ENCODE measurements at regions not wholly inside any gene's neighbourhood (a gene's known extent, or its start where the extent isn't known, plus 50 kb on each side); places are given as distances from the start of the nearest gene placed in this dataset.

- TF ChIP-seq CTCF (IDR thresholded peaks at IDR 0.05) = no peak
- TF ChIP-seq POLR2A (IDR thresholded peaks at IDR 0.05; ENCODE audit: low read depth) = no peak
Observed at GRCh38 chrX:96403446-96403845, 281.2 kb upstream of the DIAPH2 start.

All from esophagus muscularis mucosa (tissue), 3 donors.